Right lobe of liver (tissue), 6 donors: ENCODE measurements at regions not wholly inside any gene's neighbourhood (a gene's known extent, or its start where the extent isn't known, plus 50 kb on each side); places are given as distances from the start of the nearest gene placed in this dataset.

Experiments
- ATAC-seq, 4 donors: fragments of 200-7000 bp; cut with Tn5 transposase; one replicate each; pipeline ENCODE4 v1.9.1; 2020; ENCODE audit warnings: mild to moderate bottlenecking in 4 of 4, moderate library complexity in 4 of 4
- DNase-seq, 3 donors: peaks; one replicate each; pipeline ENCODE4 v3.0.0-alpha.2; 2020
- H3K27ac ChIP-seq, 3 donors: fragments of 200-600 bp; one replicate each; pipeline ENCODE4 v1.8.0; 2022
- H3K27me3 ChIP-seq, 2 donors: fragments of 200-600 bp; one replicate each; pipeline ENCODE4 v1.8.0; 2022
- H3K36me3 ChIP-seq, 4 donors: fragments of 200-600 bp; sonication (generic) in 1 of 4; one replicate each; pipeline versions ENCODE4 v1.5.1 to v1.8.0; 2017 to 2022; ENCODE audit warnings: control low read depth in 1 of 4
- H3K4me1 ChIP-seq, 4 donors: fragments of 200-600 bp; sonication (generic) in 1 of 4; one replicate each; pipeline versions ENCODE4 v1.5.1 to v1.8.0; 2017 to 2022; ENCODE audit warnings: control low read depth in 1 of 4
- H3K4me3 ChIP-seq, 3 donors: fragments of 200-600 bp; one replicate each; pipeline ENCODE4 v1.8.0; 2022
- H3K9me3 ChIP-seq, 4 donors: fragments of 200-600 bp; sonication (generic) in 1 of 4; one replicate each; pipeline versions ENCODE4 v1.5.1 to v1.8.0; 2017 to 2022; ENCODE audit warnings: control low read depth in 1 of 4
- CTCF ChIP-seq, 4 donors: fragments of 200-600 bp in 3 of 4; fragments of 450-650 bp in 1 of 4; IDR thresholded peaks; one replicate each; pipeline versions ENCODE4 v1.5.1 to v1.8.0; 2016 to 2022; ENCODE audit warnings: antibody characterized with exemption in 4 of 4, mild to moderate bottlenecking in 2 of 4
- POLR2A ChIP-seq: fragments of 450-650 bp; IDR thresholded peaks from one replicate; pipeline ENCODE4 v1.6.1; 2017; ENCODE audit warnings: antibody characterized with exemption, mild to moderate bottlenecking
- WGBS: methylation state at CpG from one replicate; pipeline ENCODE4 v1.1.6; 2018; ENCODE audit warnings: low coverage, low lambda C conversion rate; ENCODE audit not compliant: insufficient coverage; ENCODE audit errors: missing lambda C conversion rate; 5-methylcytosine and 5-hydroxymethylcytosine counted together
- intact Hi-C, 2 donors: fragments of 100-400 bp; cut with DNase I; formaldehyde crosslinking; loops; one replicate each; pipeline versions ENCODE4 v1.11.2 to v1.14.1; 2022
- donor health status: DM: no; HTN: yes; CAD: no.
- donor health status: DM: no; HTN: no; CAD: no.
- donor health status: DM: no; HTN: no; CAD: no.
- donor health status: DM: no; HTN: yes; CAD: no.
- donor health status: DM: no; HTN: yes; CAD: no.

DNA sequence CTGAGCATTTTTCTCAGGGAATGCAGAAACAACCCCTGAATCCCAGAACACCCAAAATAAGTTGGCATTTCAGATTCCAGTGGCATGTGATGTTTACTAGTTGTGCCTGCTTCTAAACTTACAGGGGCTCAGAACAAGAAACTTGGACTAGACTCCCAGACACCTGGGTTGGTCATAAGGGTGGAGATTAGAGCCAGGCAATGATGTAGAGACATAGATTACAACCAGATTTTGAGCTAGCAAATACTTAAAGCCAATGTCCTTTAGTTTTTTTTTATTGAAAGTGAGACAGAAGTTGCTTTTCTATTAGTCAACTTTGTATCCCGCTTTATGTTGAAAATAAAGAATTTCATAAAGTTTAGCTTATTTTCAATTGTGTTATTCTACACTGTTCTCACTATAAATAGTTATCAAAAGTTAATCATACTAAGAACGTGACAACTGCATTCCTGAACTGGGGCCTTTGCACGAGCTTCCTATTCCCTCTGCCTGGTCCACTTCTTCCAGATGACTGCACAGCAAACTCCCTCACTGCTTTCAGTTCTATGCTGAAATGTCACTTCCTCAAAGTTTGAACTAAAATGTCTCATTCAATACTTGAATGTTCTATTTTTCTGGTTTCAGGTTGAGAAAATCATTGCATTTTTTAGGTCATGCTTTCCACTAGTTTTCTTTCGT lies 224.7 kb upstream of the PPP1R2C start:
- no peak overlapping the region for H3K4me3 ChIP-seq
- TF ChIP-seq POLR2A (no peak), CTCF (IDR thresholded peaks at IDR 0.05) (no peak)
- H3K36me3 ChIP-seq = no peaks in the 10 kb centered on the region
- no peaks in the 10 kb centered on the region for H3K9me3 ChIP-seq
- H3K4me1 ChIP-seq = no peaks in the 10 kb centered on the region
- H3K27ac ChIP-seq = no peak overlapping the region
- WGBS = 64% methylated on average over 4 of the region's 4 CpGs
- no peak for DNase-seq
- ATAC-seq = no peak
- intact Hi-C loops = no loop called here
- H3K27me3 ChIP-seq = no peaks in the 10 kb centered on the region

DNA sequence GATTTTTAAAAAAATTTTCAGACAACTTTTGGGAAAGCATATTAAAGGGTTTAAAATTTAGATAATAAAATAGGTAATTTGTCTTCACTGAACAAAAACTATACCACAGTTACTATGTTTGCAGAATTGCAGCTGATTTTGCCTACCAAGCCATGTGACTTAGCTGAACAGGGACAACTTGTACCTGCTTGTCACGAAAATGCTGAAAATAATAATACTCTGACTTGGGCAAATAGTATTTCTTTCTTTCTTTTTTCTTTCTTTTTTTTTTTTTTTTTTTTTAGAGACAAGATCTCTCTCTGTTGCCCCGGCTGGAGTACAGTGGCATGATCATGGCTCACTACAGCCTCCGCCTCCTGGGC lies 225.2 kb upstream of the PPP1R2C start:
- TF ChIP-seq POLR2A = no peak
- TF ChIP-seq CTCF (IDR thresholded peaks at IDR 0.05) = no peak
- Histone ChIP-seq H3K27me3 (no peaks in the 10 kb centered on the region), H3K4me3 (no peak overlapping the region), H3K27ac (no peak overlapping the region), H3K9me3 (no peaks in the 10 kb centered on the region), H3K36me3 (no peaks in the 10 kb centered on the region), H3K4me1 (no peaks in the 10 kb centered on the region)
- ATAC-seq = no peak
- intact Hi-C loops = no loop called here
- DNase-seq = no peak
- 68% methylated on average over 2 of the region's 3 CpGs for WGBS

DNA sequence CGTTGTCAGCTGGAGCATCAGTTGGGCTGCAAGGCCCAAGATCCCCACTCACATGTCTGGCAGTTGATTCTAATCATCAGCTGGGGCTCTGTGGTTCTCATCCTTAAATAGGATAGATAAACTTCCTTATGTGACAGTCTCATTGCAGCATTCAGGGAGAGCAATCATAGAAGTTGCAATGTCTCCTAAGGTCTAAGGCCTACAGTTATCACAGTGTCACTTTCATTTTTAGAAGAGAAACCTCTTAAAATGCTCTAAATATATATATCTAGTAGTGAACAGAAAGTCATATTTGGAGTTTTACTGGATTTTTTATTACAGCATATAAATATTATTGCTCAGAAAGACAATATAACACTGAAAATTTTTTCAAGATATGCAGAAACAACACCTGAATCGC lies 226.0 kb upstream of the PPP1R2C start:
- H3K36me3 ChIP-seq = no peaks in the 10 kb centered on the region
- WGBS = 85% methylated on average over 2 of the region's 2 CpGs
- DNase-seq (no peak), ATAC-seq (no peak)
- no peak overlapping the region for H3K27ac ChIP-seq
- no peak overlapping the region for H3K4me3 ChIP-seq
- H3K27me3 ChIP-seq = no peaks in the 10 kb centered on the region
- H3K9me3 ChIP-seq = no peaks in the 10 kb centered on the region
- H3K4me1 ChIP-seq = no peaks in the 10 kb centered on the region
- intact Hi-C loops = no loop called here
- TF ChIP-seq CTCF (IDR thresholded peaks at IDR 0.05) (no peak), POLR2A (no peak)

DNA sequence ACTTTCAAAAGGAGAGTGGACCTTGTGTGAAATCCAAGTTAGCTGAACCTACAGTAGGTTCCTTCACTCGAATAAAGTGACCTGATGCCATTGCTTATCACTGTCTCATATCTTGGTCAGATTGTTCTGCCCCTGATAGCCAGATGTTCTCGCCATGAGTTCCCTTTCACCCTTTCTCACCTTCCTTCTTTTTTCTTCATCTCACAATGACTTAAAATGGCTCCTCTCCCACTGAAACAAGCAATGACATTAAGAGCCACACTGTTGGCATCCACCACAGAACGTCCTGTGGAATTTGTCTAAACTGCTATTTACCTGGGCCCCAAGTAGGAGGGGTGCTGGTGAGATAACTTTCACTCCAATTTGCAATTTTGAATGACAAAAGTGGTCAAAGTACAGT lies 227.6 kb upstream of the PPP1R2C start:
- Histone ChIP-seq H3K36me3 (no peaks in the 10 kb centered on the region), H3K27ac (no peak overlapping the region), H3K4me3 (no peak overlapping the region), H3K4me1 (no peaks in the 10 kb centered on the region), H3K27me3 (no peaks in the 10 kb centered on the region), H3K9me3 (no peaks in the 10 kb centered on the region)
- no peak for DNase-seq
- TF ChIP-seq CTCF (IDR thresholded peaks at IDR 0.05) (no peak), POLR2A (no peak)
- no peak for ATAC-seq
- WGBS = 19% methylated on average over 2 of the region's 3 CpGs
- intact Hi-C loops = no loop called here

DNA sequence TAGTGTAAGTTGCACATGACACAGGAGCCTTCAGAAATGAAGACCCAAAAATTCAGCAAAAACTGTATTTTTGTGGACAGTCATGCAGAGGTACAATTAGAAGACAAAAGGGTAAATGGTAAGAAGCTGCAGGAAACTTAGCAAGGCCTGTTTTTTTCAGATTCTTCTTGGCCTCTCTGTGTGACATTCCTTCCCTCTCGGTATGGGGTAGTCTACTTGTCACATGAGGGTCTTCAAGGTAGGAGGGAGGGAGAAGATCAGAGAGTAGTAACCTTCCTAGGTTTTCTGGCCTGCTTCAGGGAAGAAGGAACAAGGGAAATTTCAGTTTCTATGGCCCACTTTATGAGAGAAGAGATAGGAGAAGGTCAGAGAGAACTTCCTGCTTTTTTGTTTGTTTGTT lies 230.4 kb upstream of the PPP1R2C start:
- H3K4me3 ChIP-seq = no peak overlapping the region
- H3K36me3 ChIP-seq = no peaks in the 10 kb centered on the region
- intact Hi-C loops = no loop called here
- ATAC-seq (no peak), DNase-seq (no peak)
- no peaks in the 10 kb centered on the region for H3K4me1 ChIP-seq
- WGBS = 33% methylated on average over 1 of the region's 1 CpG
- H3K9me3 ChIP-seq = no peaks in the 10 kb centered on the region
- no peak for TF ChIP-seq POLR2A
- no peak for TF ChIP-seq CTCF (IDR thresholded peaks at IDR 0.05)
- no peak overlapping the region for H3K27ac ChIP-seq
- H3K27me3 ChIP-seq = no peaks in the 10 kb centered on the region
